HCT116 (cell line): ENCODE measurements at regions not wholly inside any gene's neighbourhood (a gene's known extent, or its start where the extent isn't known, plus 50 kb on each side); places are given as distances from the start of the nearest gene placed in this dataset.
A peak's percentile ranks its signal among the peaks of the same experiment; 100 is the strongest.

Experiments
- ATAC-seq: fragments of 200-7000 bp; cut with Tn5 transposase; 2 replicates; pipeline ENCODE4 v1.9.1; 2020; ENCODE audit warnings: mild to moderate bottlenecking, moderate library complexity
- BruUV-seq: library from RNA; stranded (reverse); fragments of 400-500 nt; replicated peaks from 2 replicates; lab custom pipeline; 2021; lab: Mats Ljungman, UMichigan
- CTCF ChIA-PET: fragments of 300-600 bp; sonication (Branson Sonifier 250); formaldehyde crosslinking; loops from one replicate; lab custom pipeline; 2021; ENCODE audit warnings: antibody characterized with exemption; lab: Charles Lee
- POLR2A ChIA-PET: fragments of 300-600, 350-600 bp; sonication (Branson Sonifier 250); formaldehyde crosslinking; loops from one replicate; lab custom pipeline; 2021; ENCODE audit warnings: antibody characterized with exemption; lab: Charles Lee
- RAD21 ChIA-PET, 2 experiments: fragments of 300-600 bp; sonication (Branson Sonifier 250); formaldehyde crosslinking; loops; one replicate each; lab custom pipeline; 2023; ENCODE audit warnings: low total read pairs in 2 of 2; ENCODE audit not compliant: uncharacterized antibody in 2 of 2, unreplicated experiment in 2 of 2, low non-redundant PET in 1 of 2; lab: Charles Lee
- DNase-seq: peaks from one replicate; pipeline ENCODE4 v3.0.0-alpha.2; 2010; ENCODE audit warnings: low read depth, low spot score
- H2AFZ ChIP-seq: fragments of 200-600 bp; shearing (Covaris generic), sonication (generic); 2 replicates; pipeline ENCODE4 v1.6.1; 2017; ENCODE audit warnings: low read depth, mixed run types, mixed read lengths, antibody characterized with exemption, low read length; ENCODE audit not compliant: poor library complexity, severe bottlenecking
- H3K27ac ChIP-seq: 2 replicates; pipeline ENCODE4 v1.5.1; 2012; ENCODE audit warnings: low read depth, low read length
- H3K27me3 ChIP-seq: fragments of 200-600 bp; sonication (generic); 2 replicates; pipeline ENCODE4 v1.6.1; 2016; ENCODE audit warnings: mixed run types, low read length, mixed read lengths; ENCODE audit not compliant: insufficient read depth
- H3K36me3 ChIP-seq, 2 experiments: fragments of 200-500 bp in 1 of 2; fragments of 200-600 bp in 1 of 2; sonication (Bioruptor generic) in 1 of 2; sonication (generic) in 1 of 2; 2 replicates each; pipeline versions ENCODE4 v1.5.1 to v1.6.1; 2014 to 2016; ENCODE audit warnings: low read length in 2 of 2, inconsistent platforms in 1 of 2, mixed read lengths in 1 of 2, mixed run types in 1 of 2; ENCODE audit not compliant: insufficient read depth in 2 of 2, control insufficient read depth in 1 of 2
- H3K4me1 ChIP-seq, 2 experiments: fragments of 200-600 bp in 1 of 2; sonication (generic) in 1 of 2; 2 replicates each; pipeline versions ENCODE4 v1.5.1 to v1.6.1; 2012 to 2017; ENCODE audit warnings: low read length in 2 of 2, inconsistent platforms in 1 of 2, mild to moderate bottlenecking in 1 of 2, mixed read lengths in 1 of 2, mixed run types in 1 of 2, moderate library complexity in 1 of 2; ENCODE audit not compliant: insufficient read depth in 2 of 2, control insufficient read depth in 1 of 2
- H3K4me2 ChIP-seq: fragments of 200-600 bp; sonication (generic); 2 replicates; pipeline ENCODE4 v1.6.1; 2017; ENCODE audit warnings: mixed run types, low read length, mixed read lengths
- H3K4me3 ChIP-seq, 2 experiments: fragments of 200-600 bp in 1 of 2; sonication (generic) in 1 of 2; replicated peaks in 1 of 2; 2 replicates each; pipeline ENCODE4 v1.5.1; 2011 to 2016; ENCODE audit warnings: low read length in 2 of 2, control low read depth in 1 of 2, low read depth in 1 of 2, mild to moderate bottlenecking in 1 of 2, mixed read lengths in 1 of 2, mixed run types in 1 of 2
- H3K79me2 ChIP-seq: fragments of 200-600 bp; sonication (generic); 2 replicates; pipeline ENCODE4 v1.6.1; 2017; ENCODE audit warnings: mild to moderate bottlenecking, mixed run types, low read length, moderate library complexity, mixed read lengths; ENCODE audit not compliant: insufficient read depth
- H3K9ac ChIP-seq: fragments of 200-600 bp; sonication (generic); 2 replicates; pipeline ENCODE4 v1.6.1; 2016; ENCODE audit warnings: low read length, mixed read lengths
- H3K9me2 ChIP-seq: fragments of 200-600 bp; sonication (generic), shearing (Covaris generic); 2 replicates; pipeline ENCODE4 v1.6.1; 2017; ENCODE audit warnings: mixed run types, mild to moderate bottlenecking, moderate library complexity; ENCODE audit not compliant: insufficient read depth
- H3K9me3 ChIP-seq, 2 experiments: fragments of 200-500 bp in 1 of 2; fragments of 200-600 bp in 1 of 2; sonication (Bioruptor generic) in 1 of 2; sonication (generic) in 1 of 2; 2 replicates each; pipeline ENCODE4 v1.6.1; 2014 to 2017; ENCODE audit warnings: low read length in 2 of 2, mixed read lengths in 2 of 2, inconsistent platforms in 1 of 2, low read depth in 1 of 2, mild to moderate bottlenecking in 1 of 2, mixed run types in 1 of 2, moderate library complexity in 1 of 2; ENCODE audit not compliant: control insufficient read depth in 1 of 2, insufficient read depth in 1 of 2
- H4K20me1 ChIP-seq: fragments of 200-600 bp; sonication (generic), shearing (Covaris generic); 2 replicates; pipeline ENCODE4 v1.6.1; 2017; ENCODE audit warnings: mixed run types, mild to moderate bottlenecking, moderate library complexity; ENCODE audit not compliant: insufficient read depth
- CBX3 ChIP-seq: IDR thresholded peaks from 2 replicates; pipeline ENCODE4 v1.6.1; 2012; ENCODE audit warnings: low read depth
- CEBPB ChIP-seq: IDR thresholded peaks from 2 replicates; pipeline ENCODE4 v1.6.1; 2012; ENCODE audit warnings: low read depth
- EGR1 ChIP-seq: IDR thresholded peaks from 2 replicates; pipeline ENCODE4 v1.6.1; 2012; ENCODE audit warnings: low read depth
- EZH2 ChIP-seq: fragments of 200-600 bp; sonication (generic); IDR thresholded peaks from 2 replicates; pipeline ENCODE4 v1.6.1; 2017; ENCODE audit warnings: antibody characterized with exemption, mixed run types
- FOSL1 ChIP-seq: IDR thresholded peaks from 2 replicates; pipeline ENCODE4 v1.6.1; 2012; ENCODE audit warnings: low read depth
- JUND ChIP-seq: IDR thresholded peaks from 2 replicates; pipeline ENCODE4 v1.6.1; 2012
- POLR2A ChIP-seq: IDR thresholded peaks from 2 replicates; pipeline ENCODE4 v1.7.0; 2011; ENCODE audit warnings: borderline replicate concordance; ENCODE audit not compliant: insufficient read depth, insufficient read length; ENCODE audit errors: extremely low read depth
- POLR2AphosphoS5 ChIP-seq: IDR thresholded peaks from 2 replicates; pipeline ENCODE4 v1.6.1; 2011; ENCODE audit warnings: mild to moderate bottlenecking, low read depth, low read length, moderate library complexity
- RAD21 ChIP-seq: IDR thresholded peaks from 2 replicates; pipeline ENCODE4 v1.6.1; 2012; ENCODE audit warnings: low read depth, mild to moderate bottlenecking
- SP1 ChIP-seq: IDR thresholded peaks from 2 replicates; pipeline ENCODE4 v1.6.1; 2012; ENCODE audit warnings: low read depth
- SRF ChIP-seq: IDR thresholded peaks from 2 replicates; pipeline ENCODE4 v1.6.1; 2012; ENCODE audit warnings: low read depth
- TCF7L2 ChIP-seq: IDR thresholded peaks from 2 replicates; pipeline ENCODE4 v1.7.0; 2011; ENCODE audit warnings: borderline replicate concordance, inconsistent platforms; ENCODE audit not compliant: insufficient read depth, insufficient read length; ENCODE audit errors: extremely low read depth
- YY1 ChIP-seq: IDR thresholded peaks from 2 replicates; pipeline ENCODE4 v1.6.1; 2011; ENCODE audit warnings: low read length, low read depth, moderate library complexity, mild to moderate bottlenecking; ENCODE audit not compliant: insufficient replicate concordance; ENCODE audit errors: extremely low read depth
- ZFX ChIP-seq: fragments of 450-650 bp; IDR thresholded peaks from 2 replicates; pipeline ENCODE4 v1.6.1; 2017
- ZNF274 ChIP-seq: fragments of 200-500 bp; sonication (Bioruptor generic); IDR thresholded peaks from 2 replicates; pipeline ENCODE4 v1.6.1; 2014; ENCODE audit warnings: mild to moderate bottlenecking, low read depth, low read length, inconsistent platforms
- intact Hi-C: fragments of 100-400 bp; cut with micrococcal nuclease; formaldehyde crosslinking; loops from 2 replicates; pipeline ENCODE4 v1.10.0; 2022
- TF ChIP-seq, protein P1 (sequence below), 3 experiments: fragments of 200-600 bp in 1 of 3; sonication (generic) in 1 of 3; IDR thresholded peaks in 2 of 3; conservative IDR thresholded peaks in 1 of 3; 2 replicates each; pipeline ENCODE4 v1.5.1; 2012 to 2017; ENCODE audit warnings: low read depth in 2 of 3, low read length in 2 of 3, antibody characterized with exemption in 1 of 3, borderline replicate concordance in 1 of 3, control low read depth in 1 of 3, mild to moderate bottlenecking in 1 of 3, mixed read lengths in 1 of 3, mixed run types in 1 of 3, moderate library complexity in 1 of 3; ENCODE audit not compliant: insufficient read depth in 1 of 3
- TF ChIP-seq, protein P2 (sequence below): IDR thresholded peaks from 2 replicates; pipeline ENCODE4 v1.6.1; 2012; ENCODE audit warnings: low read depth
- TF ChIP-seq, protein P3 (sequence below): IDR thresholded peaks from 2 replicates; pipeline ENCODE4 v1.6.1; 2012

DNA sequence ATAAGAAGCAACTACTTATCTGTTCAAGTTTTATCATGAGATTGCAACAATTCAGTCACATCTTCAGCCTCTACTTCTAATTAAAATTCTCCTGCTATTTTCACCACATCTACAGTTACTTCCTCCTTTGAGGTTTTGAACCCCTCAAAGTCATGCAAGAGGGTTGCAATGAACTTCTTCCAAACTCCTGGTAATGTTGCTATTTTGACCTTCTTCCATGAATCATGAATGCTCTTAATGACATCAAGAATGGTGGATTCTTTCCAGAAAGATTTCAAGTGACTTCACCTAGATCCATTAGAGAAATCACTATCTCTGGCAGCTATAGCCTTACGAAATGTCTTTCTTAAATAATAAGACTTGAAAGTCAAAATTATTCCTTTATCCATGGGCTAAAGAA is 1052.8 kb upstream of the NRXN1 start:
- Histone ChIP-seq H2AFZ (peak overlapping the region; percentile 4), H3K36me3 (no peaks in the 10 kb centered on the region), H3K27me3 (no peaks in the 10 kb centered on the region), H3K9ac (no peak overlapping the region), H3K9me2 (no peaks in the 10 kb centered on the region), H3K4me2 (peak overlapping the region; percentile 54), H3K4me3 (no peak overlapping the region), H4K20me1 (no peaks in the 10 kb centered on the region), H3K79me2 (no peaks in the 10 kb centered on the region), H3K27ac (0 out of 2 replicates have a peak overlapping the region, but pooled peaks have one; percentile 75), H3K9me3 (no peaks in the 10 kb centered on the region), H3K4me1 (peaks cover 12 to 51% of the 10 kb centered on the region in 2 experiments)
- DNase-seq (peak; percentile 22), ATAC-seq (no peak)
- BruUV-seq = no TSS peak
- CTCF ChIA-PET = no interaction called here
- TF ChIP-seq SP1 (peak; percentile 61), FOSL1 (peak; percentile 31; the same call in 1 of the 2 replicates), CEBPB (peak; percentile 59; the same call in 1 of the 2 replicates), CBX3 (peak; percentile 52; the same call in 1 of the 2 replicates), YY1 (no peak), POLR2A (no peak), POLR2AphosphoS5 (no peak), JUND (peak; percentile 47), RAD21 (no peak), TCF7L2 (no peak), SRF (peak; percentile 23; the same call in 1 of the 2 replicates), EZH2 (no peak), ZFX (no peak), ZNF274 (no peak), EGR1 (no peak)
- TF ChIP-seq, protein P1, sequence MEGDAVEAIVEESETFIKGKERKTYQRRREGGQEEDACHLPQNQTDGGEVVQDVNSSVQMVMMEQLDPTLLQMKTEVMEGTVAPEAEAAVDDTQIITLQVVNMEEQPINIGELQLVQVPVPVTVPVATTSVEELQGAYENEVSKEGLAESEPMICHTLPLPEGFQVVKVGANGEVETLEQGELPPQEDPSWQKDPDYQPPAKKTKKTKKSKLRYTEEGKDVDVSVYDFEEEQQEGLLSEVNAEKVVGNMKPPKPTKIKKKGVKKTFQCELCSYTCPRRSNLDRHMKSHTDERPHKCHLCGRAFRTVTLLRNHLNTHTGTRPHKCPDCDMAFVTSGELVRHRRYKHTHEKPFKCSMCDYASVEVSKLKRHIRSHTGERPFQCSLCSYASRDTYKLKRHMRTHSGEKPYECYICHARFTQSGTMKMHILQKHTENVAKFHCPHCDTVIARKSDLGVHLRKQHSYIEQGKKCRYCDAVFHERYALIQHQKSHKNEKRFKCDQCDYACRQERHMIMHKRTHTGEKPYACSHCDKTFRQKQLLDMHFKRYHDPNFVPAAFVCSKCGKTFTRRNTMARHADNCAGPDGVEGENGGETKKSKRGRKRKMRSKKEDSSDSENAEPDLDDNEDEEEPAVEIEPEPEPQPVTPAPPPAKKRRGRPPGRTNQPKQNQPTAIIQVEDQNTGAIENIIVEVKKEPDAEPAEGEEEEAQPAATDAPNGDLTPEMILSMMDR (IDR thresholded peaks at IDR 0.05 in 2 of 3, conservative IDR thresholded peaks at IDR 0.05 in 1 of 3; ENCODE audit: borderline replicate concordance in 1 of 3, insufficient read depth in 1 of 3, low read depth in 2 of 3, low read length in 2 of 3) = no peak
- TF ChIP-seq, protein P2, sequence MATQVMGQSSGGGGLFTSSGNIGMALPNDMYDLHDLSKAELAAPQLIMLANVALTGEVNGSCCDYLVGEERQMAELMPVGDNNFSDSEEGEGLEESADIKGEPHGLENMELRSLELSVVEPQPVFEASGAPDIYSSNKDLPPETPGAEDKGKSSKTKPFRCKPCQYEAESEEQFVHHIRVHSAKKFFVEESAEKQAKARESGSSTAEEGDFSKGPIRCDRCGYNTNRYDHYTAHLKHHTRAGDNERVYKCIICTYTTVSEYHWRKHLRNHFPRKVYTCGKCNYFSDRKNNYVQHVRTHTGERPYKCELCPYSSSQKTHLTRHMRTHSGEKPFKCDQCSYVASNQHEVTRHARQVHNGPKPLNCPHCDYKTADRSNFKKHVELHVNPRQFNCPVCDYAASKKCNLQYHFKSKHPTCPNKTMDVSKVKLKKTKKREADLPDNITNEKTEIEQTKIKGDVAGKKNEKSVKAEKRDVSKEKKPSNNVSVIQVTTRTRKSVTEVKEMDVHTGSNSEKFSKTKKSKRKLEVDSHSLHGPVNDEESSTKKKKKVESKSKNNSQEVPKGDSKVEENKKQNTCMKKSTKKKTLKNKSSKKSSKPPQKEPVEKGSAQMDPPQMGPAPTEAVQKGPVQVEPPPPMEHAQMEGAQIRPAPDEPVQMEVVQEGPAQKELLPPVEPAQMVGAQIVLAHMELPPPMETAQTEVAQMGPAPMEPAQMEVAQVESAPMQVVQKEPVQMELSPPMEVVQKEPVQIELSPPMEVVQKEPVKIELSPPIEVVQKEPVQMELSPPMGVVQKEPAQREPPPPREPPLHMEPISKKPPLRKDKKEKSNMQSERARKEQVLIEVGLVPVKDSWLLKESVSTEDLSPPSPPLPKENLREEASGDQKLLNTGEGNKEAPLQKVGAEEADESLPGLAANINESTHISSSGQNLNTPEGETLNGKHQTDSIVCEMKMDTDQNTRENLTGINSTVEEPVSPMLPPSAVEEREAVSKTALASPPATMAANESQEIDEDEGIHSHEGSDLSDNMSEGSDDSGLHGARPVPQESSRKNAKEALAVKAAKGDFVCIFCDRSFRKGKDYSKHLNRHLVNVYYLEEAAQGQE = no peak
- TF ChIP-seq, protein P3, sequence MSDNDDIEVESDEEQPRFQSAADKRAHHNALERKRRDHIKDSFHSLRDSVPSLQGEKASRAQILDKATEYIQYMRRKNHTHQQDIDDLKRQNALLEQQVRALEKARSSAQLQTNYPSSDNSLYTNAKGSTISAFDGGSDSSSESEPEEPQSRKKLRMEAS = 0 out of 2 replicates have a peak, but pooled peaks have one; percentile 17
- intact Hi-C loops = no loop called here
- RAD21 ChIA-PET = no interaction called here
- POLR2A ChIA-PET = no interaction called here
